C4-2B (cell line): ENCODE measurements at regions not wholly inside any gene's neighbourhood (a gene's known extent, or its start where the extent isn't known, plus 50 kb on each side); places are given as distances from the start of the nearest gene placed in this dataset.

Experiments used
- CTCF ChIP-seq: fragments of 450-650 bp; conservative IDR thresholded peaks from 2 replicates; pipeline ENCODE4 v1.5.1; 2017; ENCODE audit warnings: mild to moderate bottlenecking
- ZFX ChIP-seq: fragments of 450-650 bp; IDR thresholded peaks from 2 replicates; pipeline ENCODE4 v1.6.1; 2017

DNA sequence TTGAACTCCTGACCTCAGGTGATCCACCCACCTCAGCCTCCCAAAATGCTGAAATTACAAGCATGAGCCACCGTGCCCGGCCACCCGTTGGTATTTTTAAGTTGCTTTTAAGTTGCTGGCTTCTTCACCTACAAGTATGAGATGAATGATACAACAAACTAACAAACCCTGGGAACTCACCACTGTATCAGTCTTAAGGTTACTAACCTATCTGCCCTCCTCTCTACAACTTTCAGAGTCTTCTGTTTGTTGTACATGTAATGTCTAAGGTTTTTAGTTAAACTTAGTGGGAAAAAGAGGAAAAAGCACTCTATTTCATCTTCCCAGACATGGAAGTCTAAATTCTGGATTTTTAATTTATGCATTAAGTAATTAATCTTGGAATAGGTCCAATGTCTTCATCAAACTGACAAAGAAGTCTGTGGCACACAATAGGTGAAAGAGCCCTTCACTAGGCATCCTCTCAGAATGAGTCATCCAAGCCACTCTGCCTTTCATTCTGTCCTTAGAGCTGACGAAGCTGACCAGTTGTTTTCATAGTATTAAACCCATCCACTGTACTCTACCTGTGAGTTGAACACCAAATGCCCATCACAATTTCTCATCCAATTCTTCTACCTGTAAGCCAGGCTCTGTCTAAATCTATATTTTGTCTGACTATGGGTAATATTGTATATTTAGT is 936.1 kb downstream of the TUSC7 start:
- no peak for TF ChIP-seq CTCF
- TF ChIP-seq ZFX: no peak
